NCI-H1436 treated with DMSO at 0.1 percent for 48 hours (cell line): ENCODE measurements at regions not wholly inside any gene's neighbourhood (a gene's known extent, or its start where the extent isn't known, plus 50 kb on each side); places are given as distances from the start of the nearest gene placed in this dataset.
A peak's percentile ranks its signal among the peaks of the same experiment; 100 is the strongest.

ENCODE experiments used
- DNase-seq: peaks from one replicate; lab custom pipeline; 2025; lab: John Stamatoyannopoulos, UW

DNA sequence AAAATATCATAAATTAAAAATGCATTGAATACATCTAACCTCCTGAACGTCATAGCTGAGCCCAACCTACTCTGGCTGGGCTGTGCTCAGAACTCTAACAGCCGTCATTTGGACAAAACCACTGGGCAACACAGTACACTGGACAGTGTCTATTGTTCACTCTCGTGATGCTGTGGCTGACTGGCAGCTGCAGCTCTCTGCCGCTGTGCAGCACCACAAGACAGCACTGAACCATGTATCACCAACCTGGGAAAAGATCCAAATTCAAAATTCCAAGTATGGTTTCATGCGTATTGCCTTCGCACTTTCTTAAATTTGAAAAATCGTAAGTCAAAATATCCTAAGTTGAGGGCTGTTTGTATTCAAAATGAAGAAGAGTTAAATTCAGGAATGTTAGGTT is 145.1 kb upstream of the CNTN4 start:
- DNase-seq, result no peak

DNA sequence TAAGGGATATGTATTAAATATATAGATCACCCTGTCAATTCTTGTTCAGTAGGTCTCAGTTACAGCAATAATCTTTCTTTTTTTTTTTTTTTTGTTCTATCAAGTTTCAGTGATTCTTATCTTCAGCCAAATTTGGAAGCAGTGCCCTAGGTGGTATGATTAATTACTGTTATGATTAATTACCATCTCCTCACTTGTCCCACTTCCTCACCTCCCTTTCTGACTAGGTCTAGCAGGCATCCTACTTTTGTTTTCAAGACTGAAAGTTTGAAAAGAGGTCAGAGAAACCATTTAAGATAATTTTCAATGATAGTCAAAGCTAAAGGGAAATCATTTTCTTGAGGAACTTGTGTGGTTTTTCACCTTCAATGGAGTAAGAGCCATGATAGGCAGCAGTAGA is 144.0 kb upstream of the CNTN4 start:
- no peak for DNase-seq

DNA sequence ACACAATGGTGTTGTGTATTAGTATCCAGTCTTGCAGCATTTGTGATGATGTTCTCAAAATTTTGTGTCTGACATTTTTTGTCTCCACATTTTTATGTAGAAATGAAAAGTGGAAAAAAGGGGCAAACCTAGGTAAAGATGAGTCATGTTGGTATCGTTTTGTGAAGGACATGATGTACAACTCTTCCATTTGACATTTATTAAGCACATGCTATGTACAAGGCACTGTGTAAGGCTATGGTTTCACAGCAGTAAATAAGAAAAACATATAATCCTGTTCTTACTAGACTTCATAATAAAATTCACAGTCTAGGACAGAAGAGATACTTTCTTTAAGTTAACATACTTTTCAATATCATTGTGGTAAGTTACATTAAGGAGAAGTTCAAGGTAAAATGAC is 143.5 kb upstream of the CNTN4 start:
- DNase-seq, result no peak

DNA sequence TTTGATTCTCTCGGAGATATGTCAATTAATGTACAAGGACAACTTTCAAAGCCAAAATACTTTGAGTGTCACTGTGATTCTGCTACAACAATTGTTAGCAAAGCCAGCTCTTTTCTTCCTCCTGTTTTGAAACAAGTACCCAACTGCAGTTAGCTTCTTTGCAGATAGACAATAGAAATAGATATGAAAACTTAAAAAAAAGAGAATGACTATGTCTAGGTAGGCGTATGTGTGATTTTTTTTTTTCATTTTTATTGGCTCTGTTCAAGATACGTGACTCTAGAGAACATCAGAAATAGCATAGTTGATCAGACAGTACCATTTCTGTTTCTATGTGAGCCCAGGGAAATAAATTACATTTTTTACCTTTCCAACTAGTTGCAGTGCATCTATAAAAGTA is 142.9 kb upstream of the CNTN4 start:
- no peak for DNase-seq

DNA sequence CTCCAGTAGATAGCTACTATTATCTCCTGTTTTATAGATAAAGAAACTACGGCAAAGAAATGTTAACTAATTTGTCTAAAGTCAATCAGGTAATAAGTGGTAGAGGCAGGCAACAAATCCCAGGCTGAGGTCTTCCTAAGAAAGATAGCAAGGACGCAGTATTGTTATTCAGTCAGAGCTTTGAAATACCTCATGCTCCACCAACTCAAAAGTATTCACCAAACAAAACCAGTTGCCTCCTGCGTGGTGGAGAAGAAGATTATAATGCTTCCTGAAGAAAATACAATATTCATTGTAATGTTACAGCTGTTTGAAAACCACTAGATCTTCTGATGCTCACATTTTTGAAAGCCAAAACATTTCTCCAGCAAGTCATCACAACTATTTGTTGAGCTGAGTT is 138.2 kb upstream of the CNTN4 start:
- DNase-seq, result no peak

DNA sequence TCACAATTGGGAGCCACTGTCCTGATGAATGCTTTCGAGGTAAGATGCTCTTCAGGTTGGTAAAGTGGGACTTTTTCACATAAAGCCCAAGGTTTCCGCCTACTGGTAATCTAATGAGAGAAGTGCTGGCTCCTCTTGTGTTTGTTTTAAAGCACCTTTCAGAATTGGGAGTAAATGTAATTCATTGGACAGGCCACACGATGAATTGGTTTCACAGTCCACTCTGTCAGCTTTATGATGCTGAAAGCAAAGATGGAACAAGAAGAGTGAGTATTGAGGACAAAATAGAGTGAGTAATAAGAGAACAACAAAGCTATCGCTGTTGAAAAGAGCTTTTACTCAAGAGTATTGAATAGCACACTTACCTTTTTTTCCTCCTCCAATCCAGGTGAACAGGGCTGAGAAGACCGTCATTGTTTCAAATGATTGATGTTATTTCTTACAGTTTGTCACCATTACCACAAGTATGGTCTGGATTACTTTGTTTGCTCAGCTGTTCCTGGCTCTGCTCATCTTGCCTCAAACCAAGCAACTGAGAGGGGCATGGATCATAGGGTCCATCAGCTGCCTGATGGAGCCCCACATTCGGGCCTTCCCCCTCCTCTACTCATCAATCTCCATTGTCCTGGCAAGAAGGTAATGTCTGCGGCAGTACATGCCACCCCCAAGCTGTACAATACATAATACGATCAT is 136.1 kb upstream of the CNTN4 start:
- DNase-seq, result peak; percentile 49

DNA sequence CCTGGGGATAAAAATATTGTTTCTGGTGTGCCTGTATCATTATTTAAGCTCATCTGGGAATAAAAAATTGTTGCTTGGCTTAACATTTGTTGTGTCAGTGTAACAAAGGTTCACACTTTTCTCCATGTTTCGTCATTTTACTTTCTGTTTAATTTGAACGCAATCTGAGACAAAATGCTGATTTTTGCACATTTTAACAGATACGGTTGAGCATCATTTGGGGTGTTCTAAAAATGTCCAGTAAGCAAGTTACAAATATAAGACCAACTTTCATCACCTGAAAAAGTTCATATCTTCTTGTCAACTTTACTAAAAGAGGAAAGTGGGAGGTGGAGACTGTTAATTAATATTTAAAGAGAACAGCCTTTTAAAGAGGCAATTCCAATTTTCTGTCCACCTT is 134.8 kb upstream of the CNTN4 start:
- no peak for DNase-seq

DNA sequence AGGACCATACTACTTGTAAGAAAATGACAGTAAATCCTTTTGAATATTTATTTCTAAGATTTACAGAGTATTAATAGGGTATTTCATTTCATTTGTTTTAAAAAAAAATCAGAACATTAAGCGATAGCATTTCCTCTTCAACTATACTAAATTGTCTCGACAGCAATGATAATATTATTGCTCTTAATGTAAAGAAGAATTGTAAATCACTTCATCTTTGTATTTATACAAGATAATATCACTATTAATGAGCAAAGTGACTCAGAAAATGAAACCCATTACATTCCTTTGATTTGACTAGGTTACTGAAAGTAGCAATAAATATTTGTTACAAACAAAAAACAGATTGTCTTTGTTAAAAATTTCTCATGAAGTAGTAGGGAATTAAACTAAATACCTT is 131.1 kb upstream of the CNTN4 start:
- DNase-seq, result no peak

DNA sequence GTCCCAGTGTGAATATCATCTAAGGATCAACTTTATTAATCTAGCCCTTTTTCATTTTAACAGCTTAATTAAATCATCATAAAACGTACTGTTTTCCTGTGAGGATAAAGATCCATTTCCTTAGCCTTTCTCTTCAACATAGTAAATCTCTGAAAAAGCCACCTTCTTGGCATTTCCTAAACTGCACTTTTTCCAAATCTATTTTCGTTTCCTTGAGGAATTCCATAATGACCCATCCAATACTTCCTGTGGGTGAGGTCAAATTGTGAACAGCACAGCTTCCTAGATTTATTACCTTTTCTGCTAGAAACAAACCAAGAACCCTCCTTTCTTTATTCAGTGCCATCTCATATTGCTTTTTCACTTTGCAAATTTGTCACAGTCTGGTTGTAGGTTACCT is 129.4 kb upstream of the CNTN4 start:
- no peak for DNase-seq

DNA sequence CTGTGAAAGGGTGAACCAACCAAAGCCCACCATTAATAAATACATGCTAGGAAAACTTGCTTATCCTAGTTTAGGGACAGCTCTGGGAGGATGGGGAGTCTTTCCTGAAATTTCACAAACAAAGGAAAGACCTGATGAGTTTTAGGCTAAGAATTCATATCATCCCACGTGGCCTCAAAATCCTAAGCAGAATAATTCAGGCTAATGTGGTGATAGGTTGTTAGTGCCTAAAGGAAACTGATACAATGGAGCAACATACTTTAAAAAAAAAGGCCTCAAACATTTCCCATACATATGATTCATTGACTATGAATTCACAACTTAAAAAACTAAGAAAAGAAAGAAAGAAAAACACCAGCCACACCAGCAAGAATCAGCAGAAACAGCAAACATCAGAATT is 126.9 kb upstream of the CNTN4 start:
- no peak for DNase-seq

DNA sequence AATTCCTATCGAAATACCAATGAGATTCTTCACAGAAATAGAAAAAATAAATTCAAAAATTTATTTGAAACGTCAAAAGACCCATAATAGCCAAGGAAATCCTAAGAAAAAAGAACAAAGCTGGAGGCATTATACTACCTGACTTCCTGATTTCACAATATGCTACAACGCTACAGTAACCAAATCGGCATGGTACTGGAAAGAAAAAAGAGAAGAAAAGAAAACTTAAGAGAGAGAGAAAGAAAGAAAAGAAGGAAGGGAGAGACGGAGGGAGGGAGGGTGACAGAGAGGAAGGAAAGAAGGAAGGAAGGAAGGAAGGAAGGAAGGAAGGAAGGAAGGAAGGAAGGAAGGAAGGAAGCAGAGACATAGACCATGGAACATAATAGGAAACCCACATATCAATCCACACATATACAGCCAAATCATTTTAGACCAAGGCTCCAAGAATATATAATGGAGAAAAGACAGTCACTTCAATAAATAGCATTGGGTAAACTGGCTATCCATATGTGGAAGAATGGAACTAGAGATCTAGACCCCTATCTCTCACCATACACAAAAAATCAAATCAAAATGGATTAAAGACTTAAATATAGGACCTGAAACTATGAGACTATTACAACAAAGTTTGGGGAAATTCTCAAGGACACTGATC is 118.6 kb upstream of the CNTN4 start:
- no peak for DNase-seq

DNA sequence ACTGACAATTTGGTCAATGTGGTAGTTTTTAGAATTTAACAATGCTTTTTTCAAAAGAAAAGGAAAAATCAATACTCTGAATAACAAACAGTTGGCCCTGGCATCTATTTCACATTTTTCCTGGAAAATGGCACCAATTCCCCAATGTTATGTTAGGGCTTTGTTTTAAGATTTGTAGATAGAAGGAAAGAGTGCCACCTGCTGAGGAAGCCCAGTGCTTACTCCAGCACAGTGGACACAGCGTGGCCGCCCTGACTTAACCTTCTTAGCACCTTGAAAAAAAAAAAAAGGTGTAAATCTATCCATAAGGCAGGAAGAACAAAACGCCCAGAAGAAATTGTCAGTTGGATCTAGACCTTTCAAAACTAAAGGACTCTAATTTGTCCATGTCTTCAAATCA is 110.7 kb upstream of the CNTN4 start:
- no peak for DNase-seq

DNA sequence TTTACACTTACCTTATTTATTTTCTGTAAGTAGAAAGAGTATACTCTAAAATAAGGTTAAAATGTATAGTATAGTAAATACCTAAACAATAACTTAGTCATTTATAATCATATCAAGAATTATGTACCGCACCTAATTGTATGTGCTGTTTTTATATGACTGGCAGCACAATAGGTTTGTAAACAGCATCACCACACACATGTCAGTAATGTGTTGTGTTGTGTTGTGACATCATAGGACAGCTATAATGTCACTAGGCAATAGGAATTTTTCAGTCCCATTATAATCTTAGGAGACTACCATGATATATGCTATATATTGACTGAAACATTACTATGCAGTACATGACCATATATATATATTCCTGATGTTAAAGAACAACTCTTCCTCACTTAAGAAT is 99.9 kb upstream of the CNTN4 start:
- DNase-seq, result no peak

DNA sequence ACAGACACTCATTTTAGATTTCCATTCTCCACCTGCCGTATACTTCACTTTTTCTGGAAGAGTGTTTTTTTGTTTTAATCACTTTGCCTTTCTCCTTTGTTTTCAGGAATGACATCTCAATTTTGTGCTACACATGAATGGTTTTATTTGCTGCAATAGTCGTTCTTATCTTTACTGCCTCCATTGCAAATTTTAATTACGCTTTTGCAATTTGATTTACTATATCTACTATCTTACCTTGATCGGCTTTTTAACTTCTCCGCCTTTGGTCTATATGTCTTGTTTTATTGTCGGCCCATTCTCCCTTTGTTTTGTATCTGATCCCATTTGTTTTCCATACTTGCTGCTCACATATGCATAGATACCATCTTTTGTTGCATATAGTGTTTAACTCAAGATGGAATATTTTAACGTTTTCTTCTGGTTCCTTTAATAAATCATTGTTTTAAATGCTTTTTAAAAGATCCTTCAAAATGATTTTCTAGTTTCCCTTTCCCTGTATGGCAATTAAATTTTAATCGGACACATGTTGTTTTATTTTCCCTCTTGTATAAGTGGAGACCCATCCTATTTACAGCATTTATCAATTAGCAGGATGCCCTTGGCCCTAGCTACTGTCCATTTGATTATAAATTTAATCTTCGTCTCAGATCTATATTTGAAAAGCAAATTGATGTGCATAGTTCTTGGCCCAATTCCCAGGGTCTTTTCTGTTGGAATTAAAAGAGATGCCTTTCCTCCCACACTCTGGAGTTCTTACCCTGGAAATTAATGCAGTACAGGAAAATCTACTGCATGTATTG is 97.2 kb upstream of the CNTN4 start:
- no peak for DNase-seq

DNA sequence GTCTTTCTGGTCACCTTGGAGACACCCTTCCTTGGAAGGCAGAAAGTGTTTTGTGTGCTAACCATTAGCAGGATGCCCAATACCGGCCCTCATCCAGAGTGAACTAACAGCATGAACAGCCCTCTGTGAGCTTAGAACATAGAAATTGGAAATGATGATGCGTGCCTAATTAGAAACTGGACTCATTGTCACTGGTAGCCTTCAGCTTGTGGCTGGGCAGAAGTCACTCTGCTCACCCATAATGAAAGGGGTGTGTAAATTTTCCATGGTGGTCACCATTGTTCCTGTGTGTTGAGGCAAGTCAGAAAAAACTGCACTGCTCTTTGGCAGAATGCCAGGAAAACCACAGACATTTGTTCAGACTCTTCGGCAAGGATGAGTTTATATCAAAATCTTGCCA is 74.7 kb upstream of the CNTN4 start:
- DNase-seq, result no peak

DNA sequence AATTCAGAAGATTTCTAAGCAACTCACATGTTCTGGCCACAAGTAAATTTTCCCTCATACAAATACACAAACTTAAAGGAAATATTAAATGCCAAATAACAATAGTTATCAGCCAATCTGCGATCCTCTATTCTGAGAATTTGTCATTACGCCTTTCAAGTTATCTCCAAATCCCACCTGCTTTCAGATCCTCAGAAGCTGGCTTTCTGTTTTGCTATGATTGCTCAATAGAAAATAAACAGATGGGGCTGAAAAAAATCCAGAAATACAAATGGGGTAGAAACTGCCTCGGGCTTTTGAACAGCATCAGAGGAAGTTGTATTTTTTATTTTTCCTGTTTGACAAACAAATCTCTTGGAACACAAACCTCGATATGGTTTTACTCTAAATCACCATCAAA is 74.0 kb upstream of the CNTN4 start:
- no peak for DNase-seq

DNA sequence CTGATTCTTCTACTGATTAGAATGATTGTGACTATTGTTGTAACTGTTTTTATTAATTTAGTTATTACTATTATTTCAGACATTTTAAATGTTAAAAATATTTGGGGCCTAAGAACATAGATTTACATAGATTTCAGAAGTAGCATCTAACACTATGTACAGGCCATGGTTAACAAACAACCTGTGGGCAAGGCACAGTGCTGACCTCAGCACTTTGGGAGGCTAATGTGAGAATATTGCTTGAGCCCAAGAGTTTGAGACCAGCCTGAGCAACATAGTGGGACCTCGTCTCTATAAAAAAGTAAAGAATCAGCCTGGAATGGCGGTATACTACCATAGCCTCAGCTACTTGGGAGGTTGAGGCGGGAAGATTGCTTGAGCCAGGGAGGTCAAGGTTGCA is 69.1 kb upstream of the CNTN4 start:
- DNase-seq, result no peak

DNA sequence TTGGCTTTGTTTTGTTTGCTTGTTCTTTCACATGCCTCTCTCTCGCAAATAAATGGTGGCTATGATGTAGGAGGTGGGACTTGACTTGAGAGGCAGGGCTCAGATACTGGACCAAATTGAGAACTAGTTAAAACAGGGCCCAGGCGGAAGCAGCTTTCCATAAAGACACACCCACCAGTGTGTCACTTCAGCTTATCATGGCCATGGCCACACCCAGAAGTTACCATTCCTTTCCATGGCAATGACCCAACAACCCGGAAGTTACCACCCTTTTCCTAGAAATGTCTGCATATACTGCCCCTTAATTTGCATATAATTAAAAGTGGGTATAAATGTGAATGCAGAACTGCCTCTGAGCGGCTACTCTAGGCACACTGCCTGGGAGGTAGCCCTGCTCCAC is 62.6 kb upstream of the CNTN4 start:
- no peak for DNase-seq

DNA sequence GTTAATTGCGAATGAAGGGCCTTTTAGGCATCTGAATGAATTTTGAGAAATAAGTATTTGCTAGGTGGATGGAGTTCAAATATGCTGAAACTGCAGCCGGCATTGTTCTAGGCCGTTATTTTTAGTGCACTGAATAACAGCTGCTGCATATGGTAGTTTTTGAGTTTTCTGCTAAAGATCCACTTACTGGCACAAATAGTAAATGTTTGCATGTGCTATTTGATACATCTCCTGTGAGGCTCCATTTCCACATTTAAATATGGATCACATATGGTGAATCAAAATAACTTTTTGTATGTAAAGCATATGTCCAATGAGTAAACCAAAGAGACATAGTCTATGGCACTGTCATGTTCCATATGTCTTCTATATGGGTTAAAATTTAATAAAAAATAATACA is 56.7 kb upstream of the CNTN4 start:
- no peak for DNase-seq
